HG02970 (cell line): ENCODE measurements at regions not wholly inside any gene's neighbourhood (a gene's known extent, or its start where the extent isn't known, plus 50 kb on each side); places are given as distances from the start of the nearest gene placed in this dataset.

Experiments
- ATAC-seq: cut with Tn5 transposase; IDR thresholded peaks from one replicate; pipeline ENCODE4 v1.9.1; 2021; ENCODE audit warnings: mild to moderate bottlenecking, moderate library complexity, moderate number of reproducible peaks; ENCODE audit not compliant: unreplicated experiment, low FRiP score

- ATAC-seq, result no peak
These were observed 122.2 kb upstream of the ITGA1 start for GRCh38 chr5:52665559-52665958.

- no peak for ATAC-seq
These were observed 119.6 kb upstream of the ITGA1 start for GRCh38 chr5:52668139-52668538.

- ATAC-seq, result no peak
These were observed 119.1 kb upstream of the ITGA1 start for GRCh38 chr5:52668544-52669185.

GRCh38 chr5:52672459-52672858 is 115.3 kb upstream of the ITGA1 start:
- ATAC-seq, result no peak

- ATAC-seq, result no peak
These were observed 114.2 kb upstream of the ITGA1 start for GRCh38 chr5:52673495-52673894.

GRCh38 chr5:52674815-52675545 is 112.7 kb upstream of the ITGA1 start:
- ATAC-seq, result no peak

GRCh38 chr5:52682492-52682891 is 105.2 kb upstream of the ITGA1 start:
- no peak for ATAC-seq

- ATAC-seq, result no peak
These were observed 103.7 kb upstream of the ITGA1 start for GRCh38 chr5:52684051-52684450.

GRCh38 chr5:52685566-52685965 is 102.2 kb upstream of the ITGA1 start:
- ATAC-seq, result no peak

- no peak for ATAC-seq
These were observed 101.7 kb upstream of the ITGA1 start for GRCh38 chr5:52685971-52686370.

- no peak for ATAC-seq
These were observed 97.4 kb upstream of the ITGA1 start for GRCh38 chr5:52690236-52690768.

GRCh38 chr5:52692039-52692438 is 95.7 kb upstream of the ITGA1 start:
- no peak for ATAC-seq

- no peak for ATAC-seq
These were observed 95.1 kb upstream of the ITGA1 start for GRCh38 chr5:52692606-52693005.

GRCh38 chr5:52693280-52693679 is 94.4 kb upstream of the ITGA1 start:
- no peak for ATAC-seq

GRCh38 chr5:52693836-52694235 is 93.9 kb upstream of the ITGA1 start:
- ATAC-seq, result no peak

- ATAC-seq, result no peak
These were observed 93.1 kb upstream of the ITGA1 start for GRCh38 chr5:52694648-52695047.

GRCh38 chr5:52702877-52703276 is 84.8 kb upstream of the ITGA1 start:
- no peak for ATAC-seq

GRCh38 chr5:52703321-52703720 is 84.4 kb upstream of the ITGA1 start:
- no peak for ATAC-seq

GRCh38 chr5:52705720-52706119 is 82.0 kb upstream of the ITGA1 start:
- no peak for ATAC-seq

- ATAC-seq, result no peak
These were observed 80.9 kb upstream of the ITGA1 start for GRCh38 chr5:52706775-52707174.

GRCh38 chr5:52707616-52708015 is 80.1 kb upstream of the ITGA1 start:
- ATAC-seq, result no peak

- no peak for ATAC-seq
These were observed 79.3 kb upstream of the ITGA1 start for GRCh38 chr5:52708463-52708862.
